ENCODE measurements at regions not wholly inside any gene's neighbourhood (a gene's known extent, or its start where the extent isn't known, plus 50 kb on each side); places are given as distances from the start of the nearest gene placed in this dataset.

- DNase-seq (ENCODE audit: low spot score) = no peak
- in situ Hi-C loops (cut with MboI; ENCODE audit: low sequenced_read_pairs, unreplicated experiment) = no loop called here
- TF ChIP-seq, protein P1, sequence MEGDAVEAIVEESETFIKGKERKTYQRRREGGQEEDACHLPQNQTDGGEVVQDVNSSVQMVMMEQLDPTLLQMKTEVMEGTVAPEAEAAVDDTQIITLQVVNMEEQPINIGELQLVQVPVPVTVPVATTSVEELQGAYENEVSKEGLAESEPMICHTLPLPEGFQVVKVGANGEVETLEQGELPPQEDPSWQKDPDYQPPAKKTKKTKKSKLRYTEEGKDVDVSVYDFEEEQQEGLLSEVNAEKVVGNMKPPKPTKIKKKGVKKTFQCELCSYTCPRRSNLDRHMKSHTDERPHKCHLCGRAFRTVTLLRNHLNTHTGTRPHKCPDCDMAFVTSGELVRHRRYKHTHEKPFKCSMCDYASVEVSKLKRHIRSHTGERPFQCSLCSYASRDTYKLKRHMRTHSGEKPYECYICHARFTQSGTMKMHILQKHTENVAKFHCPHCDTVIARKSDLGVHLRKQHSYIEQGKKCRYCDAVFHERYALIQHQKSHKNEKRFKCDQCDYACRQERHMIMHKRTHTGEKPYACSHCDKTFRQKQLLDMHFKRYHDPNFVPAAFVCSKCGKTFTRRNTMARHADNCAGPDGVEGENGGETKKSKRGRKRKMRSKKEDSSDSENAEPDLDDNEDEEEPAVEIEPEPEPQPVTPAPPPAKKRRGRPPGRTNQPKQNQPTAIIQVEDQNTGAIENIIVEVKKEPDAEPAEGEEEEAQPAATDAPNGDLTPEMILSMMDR (IDR thresholded peaks at IDR 0.05; ENCODE audit: borderline replicate concordance, control extremely low read depth, extremely low read depth, insufficient read depth, missing control alignments) = no peak
Measured at GRCh38 chr12:63400718-63401117, 249.7 kb upstream of the AVPR1A start.

DNA sequence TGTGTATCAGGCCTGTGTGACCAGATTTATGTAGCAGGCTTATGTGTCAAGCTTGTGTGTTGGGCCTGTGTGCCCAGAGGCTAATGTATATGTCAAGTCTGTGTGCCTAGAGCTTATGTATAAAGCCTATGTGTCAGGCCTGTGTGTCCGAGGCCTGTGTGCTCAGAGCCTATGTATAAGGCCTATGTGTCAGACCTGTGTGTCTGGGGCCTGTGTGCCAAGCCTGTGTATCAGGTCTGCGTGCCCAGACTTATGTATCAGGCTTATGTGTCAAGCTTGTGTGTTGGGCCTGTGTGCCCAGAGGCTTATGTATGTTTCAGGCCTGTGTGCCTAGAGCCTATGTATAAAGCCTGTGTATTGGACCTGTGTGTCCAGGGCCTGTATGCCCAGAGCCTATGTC is 249.3 kb upstream of the AVPR1A start:
- in situ Hi-C loops (cut with MboI; ENCODE audit: low sequenced_read_pairs, unreplicated experiment) = no loop called here
- TF ChIP-seq, protein P1 (IDR thresholded peaks at IDR 0.05; ENCODE audit: borderline replicate concordance, control extremely low read depth, extremely low read depth, insufficient read depth, missing control alignments) = no peak
- no peak for DNase-seq (ENCODE audit: low spot score)

GRCh38 chr12:63397807-63398206 is 246.8 kb upstream of the AVPR1A start:
- TF ChIP-seq, protein P1 (IDR thresholded peaks at IDR 0.05; ENCODE audit: borderline replicate concordance, control extremely low read depth, extremely low read depth, insufficient read depth, missing control alignments) = no peak
- no peak for DNase-seq (ENCODE audit: low spot score)
- in situ Hi-C loops (cut with MboI; ENCODE audit: low sequenced_read_pairs, unreplicated experiment) = no loop called here

- in situ Hi-C loops (cut with MboI; ENCODE audit: low sequenced_read_pairs, unreplicated experiment) = no loop called here
- TF ChIP-seq, protein P1 (IDR thresholded peaks at IDR 0.05; ENCODE audit: borderline replicate concordance, control extremely low read depth, extremely low read depth, insufficient read depth, missing control alignments) = no peak
- DNase-seq (ENCODE audit: low spot score) = no peak
Measured at GRCh38 chr12:63396135-63396534, 245.1 kb upstream of the AVPR1A start.

DNA sequence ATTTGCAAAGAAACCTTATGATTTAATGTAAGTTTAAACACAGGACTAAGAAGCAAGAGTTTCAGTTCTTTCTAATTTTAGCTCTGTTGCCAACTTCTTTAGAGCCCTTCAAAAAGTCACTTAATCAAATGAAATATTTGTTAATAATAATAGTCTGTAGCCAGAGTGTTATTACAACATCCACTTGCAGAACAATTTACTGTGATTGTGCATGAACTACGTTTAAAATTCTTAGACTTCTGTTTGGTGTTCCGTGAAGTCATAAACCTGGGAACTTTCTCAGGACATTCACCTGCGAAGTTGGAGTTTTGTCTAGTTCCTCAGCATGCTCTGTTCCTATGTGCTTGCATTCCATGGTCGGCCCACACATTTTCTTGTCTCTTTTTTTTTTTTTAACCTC is 244.0 kb upstream of the AVPR1A start:
- in situ Hi-C loops (cut with MboI; ENCODE audit: low sequenced_read_pairs, unreplicated experiment) = no loop called here
- no peak for DNase-seq (ENCODE audit: low spot score)
- TF ChIP-seq, protein P1 (IDR thresholded peaks at IDR 0.05; ENCODE audit: borderline replicate concordance, control extremely low read depth, extremely low read depth, insufficient read depth, missing control alignments) = no peak

DNA sequence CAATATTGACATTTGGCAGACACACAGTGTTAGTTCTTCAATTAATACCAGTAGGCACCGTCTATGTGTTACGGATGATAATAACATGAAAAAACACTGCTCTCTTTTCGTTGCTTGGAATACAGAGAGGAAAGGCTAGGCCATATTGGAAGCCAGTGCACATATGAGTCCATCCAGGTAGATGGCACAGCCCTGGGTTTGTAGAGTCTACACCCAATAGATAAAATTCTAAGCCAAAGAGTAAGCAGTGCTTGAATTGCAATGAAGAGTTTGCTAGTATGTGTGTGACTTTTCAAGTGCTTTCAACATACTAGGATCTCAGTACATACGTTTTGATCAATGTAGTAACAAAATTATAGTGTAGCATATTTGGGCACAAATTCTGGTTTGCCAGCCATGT is 243.3 kb upstream of the AVPR1A start:
- in situ Hi-C loops (cut with MboI; ENCODE audit: low sequenced_read_pairs, unreplicated experiment) = no loop called here
- DNase-seq (ENCODE audit: low spot score) = no peak
- TF ChIP-seq, protein P1 (IDR thresholded peaks at IDR 0.05; ENCODE audit: borderline replicate concordance, control extremely low read depth, extremely low read depth, insufficient read depth, missing control alignments) = no peak

- TF ChIP-seq, protein P1 (IDR thresholded peaks at IDR 0.05; ENCODE audit: borderline replicate concordance, control extremely low read depth, extremely low read depth, insufficient read depth, missing control alignments) = no peak
- DNase-seq (ENCODE audit: low spot score) = no peak
- in situ Hi-C loops (cut with MboI; ENCODE audit: low sequenced_read_pairs, unreplicated experiment) = no loop called here
Measured at GRCh38 chr12:63389211-63389610, 238.2 kb upstream of the AVPR1A start.
